ENCODE measurements at regions not wholly inside any gene's neighbourhood (a gene's known extent, or its start where the extent isn't known, plus 50 kb on each side); places are given as distances from the start of the nearest gene placed in this dataset.
"Not testable (repeated sequence)": the region's sequence is repeated elsewhere in the genome, so short reads cannot be mapped to it uniquely, and the experiment has no call there.

DNA sequence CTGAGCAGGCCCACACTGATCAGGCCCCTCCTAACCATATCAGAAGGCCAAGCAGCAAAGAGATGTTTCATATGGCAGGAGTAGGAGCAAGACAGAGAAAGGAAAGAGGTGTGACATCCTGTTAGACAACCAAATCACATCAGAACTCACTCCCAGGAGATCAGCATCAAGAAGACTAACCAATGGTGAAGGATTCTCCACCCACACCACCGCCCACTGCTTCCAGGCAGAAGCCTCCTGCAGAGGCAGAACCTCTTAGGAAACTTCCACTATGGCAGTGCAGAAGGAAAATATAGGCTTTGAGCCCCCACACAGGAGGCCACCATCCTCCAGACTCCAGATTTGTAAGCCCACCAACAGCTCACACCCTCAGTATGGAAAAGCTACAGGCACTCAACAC, 624.7 kb upstream of the DEFB115 start:
- TF ChIP-seq, protein P1, sequence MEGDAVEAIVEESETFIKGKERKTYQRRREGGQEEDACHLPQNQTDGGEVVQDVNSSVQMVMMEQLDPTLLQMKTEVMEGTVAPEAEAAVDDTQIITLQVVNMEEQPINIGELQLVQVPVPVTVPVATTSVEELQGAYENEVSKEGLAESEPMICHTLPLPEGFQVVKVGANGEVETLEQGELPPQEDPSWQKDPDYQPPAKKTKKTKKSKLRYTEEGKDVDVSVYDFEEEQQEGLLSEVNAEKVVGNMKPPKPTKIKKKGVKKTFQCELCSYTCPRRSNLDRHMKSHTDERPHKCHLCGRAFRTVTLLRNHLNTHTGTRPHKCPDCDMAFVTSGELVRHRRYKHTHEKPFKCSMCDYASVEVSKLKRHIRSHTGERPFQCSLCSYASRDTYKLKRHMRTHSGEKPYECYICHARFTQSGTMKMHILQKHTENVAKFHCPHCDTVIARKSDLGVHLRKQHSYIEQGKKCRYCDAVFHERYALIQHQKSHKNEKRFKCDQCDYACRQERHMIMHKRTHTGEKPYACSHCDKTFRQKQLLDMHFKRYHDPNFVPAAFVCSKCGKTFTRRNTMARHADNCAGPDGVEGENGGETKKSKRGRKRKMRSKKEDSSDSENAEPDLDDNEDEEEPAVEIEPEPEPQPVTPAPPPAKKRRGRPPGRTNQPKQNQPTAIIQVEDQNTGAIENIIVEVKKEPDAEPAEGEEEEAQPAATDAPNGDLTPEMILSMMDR (IDR thresholded peaks at IDR 0.05; ENCODE audit: poor library complexity): not testable (repeated sequence)
- TF ChIP-seq EZH2 (IDR thresholded peaks at IDR 0.05; ENCODE audit: borderline replicate concordance): not testable (repeated sequence)
